ENCODE measurements at regions not wholly inside any gene's neighbourhood (a gene's known extent, or its start where the extent isn't known, plus 50 kb on each side); places are given as distances from the start of the nearest gene placed in this dataset.
"Not testable (repeated sequence)": the region's sequence is repeated elsewhere in the genome, so short reads cannot be mapped to it uniquely, and the experiment has no call there.

DNA sequence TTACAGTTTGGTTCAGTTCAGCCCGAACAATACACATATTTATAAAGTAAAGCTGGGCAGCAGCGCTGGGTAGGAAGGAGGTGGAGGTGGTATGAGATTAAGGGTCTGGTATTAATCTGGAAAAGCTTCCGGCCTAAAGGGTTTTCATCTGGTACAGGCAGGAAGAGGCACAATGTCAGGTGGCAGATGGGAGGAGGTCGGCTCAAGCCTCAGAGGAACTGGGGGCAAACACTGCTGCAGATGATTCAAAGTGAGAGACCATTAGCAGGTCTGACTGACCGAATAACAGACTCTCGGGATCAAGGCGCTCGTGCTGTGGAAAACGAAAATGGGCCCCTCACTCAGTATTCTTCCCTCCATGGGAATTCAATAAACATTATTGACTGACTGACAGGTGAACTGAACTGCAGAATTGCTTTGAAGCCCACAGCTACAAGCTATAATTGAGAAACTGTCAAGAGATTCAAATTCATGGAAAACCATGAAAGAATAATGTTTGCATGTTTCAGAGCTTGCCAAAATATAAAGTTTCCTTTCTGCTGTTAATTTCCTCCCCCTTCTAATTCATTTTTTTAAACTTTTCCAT lies 75.3 kb downstream of the TMEM167A start:
- no peak for DNase-seq

- DNase-seq: peak; percentile 3
Observed at GRCh38 chr5:83000922-83001321, 76.3 kb downstream of the TMEM167A start.

DNA sequence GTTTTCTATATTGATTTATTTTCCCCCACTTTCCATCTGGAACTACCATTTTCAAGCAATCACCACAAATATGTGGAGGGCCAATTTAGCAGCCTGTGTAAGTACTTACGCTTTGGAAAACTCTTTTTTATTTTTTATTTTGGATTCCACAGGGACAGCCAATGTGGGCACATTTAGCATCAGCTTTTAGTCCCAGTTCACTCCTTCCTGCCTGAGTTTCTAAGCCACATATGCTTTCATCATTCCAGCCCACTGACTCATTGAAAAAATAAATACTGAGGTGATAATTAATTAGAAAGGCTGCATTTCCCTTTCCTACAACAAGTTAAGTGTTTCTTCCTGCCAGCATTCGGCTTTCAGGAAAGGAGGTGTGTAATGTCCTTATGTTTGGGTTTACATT lies 76.8 kb downstream of the TMEM167A start:
- peak; percentile 58 for DNase-seq

GRCh38 chr5:82993416-82993815 lies 83.8 kb downstream of the TMEM167A start:
- no peak for DNase-seq

GRCh38 chr5:82992646-82993045 lies 84.5 kb downstream of the TMEM167A start:
- no peak for DNase-seq

GRCh38 chr5:82991678-82992323 lies 85.4 kb downstream of the TMEM167A start:
- DNase-seq: peak; percentile 31

DNA sequence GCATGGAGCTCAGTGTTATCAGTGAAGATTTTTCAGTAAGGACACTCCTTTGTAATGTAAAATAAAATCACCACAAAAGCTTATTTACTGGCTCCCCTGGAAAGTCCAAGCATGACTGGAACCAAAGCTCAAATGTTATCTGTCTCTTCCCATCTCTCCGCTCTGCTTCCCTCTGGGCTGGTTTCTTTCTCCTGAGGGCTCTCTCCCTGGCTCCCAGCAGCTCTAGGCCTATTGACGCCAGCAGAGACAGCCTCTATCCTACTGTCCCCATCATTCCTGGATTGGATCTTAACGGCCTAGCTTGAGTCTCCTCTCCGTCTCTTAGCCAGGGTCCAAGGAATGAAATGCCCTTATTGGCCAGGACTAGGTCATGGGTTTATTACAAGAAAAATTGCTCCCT lies 86.1 kb downstream of the TMEM167A start:
- DNase-seq: no peak

DNA sequence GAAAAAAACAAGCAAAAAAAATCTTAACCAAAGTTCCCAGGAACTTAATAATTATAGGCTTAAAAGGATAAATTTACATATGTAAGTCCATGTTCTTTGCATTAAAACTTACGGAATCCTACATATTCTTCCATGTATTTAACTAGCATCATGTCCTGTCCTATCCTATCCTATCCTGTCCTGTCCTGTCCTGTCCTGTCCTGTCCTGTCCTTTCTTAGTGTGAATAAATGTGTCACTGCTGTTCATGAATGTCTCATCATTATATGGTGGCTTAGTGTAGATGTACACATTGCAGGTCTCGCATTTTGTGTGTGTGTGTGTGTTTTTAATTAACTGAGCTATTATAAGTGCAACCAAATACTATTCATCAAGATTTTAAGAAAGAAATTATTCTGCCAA lies 90.0 kb downstream of the TMEM167A start:
- DNase-seq: no peak

DNA sequence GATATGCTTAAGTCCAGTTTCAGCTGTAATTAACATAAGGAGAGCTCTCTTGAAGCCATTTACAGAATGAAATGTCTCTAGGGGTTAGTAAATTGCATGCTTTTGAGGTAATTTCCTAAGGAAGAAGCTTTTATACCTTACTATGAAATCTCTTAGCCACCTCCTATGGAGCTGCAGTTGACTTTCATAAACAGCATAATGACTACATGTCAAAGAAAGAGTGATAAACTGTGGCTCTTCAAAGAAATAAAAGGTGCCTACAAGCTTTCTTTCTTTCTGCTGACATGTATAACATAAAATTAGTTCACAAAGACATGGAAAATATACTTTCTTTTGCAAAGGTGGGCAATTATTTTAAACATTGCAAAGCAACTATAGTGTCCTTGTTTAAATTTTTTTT lies 90.8 kb downstream of the TMEM167A start:
- no peak for DNase-seq

DNA sequence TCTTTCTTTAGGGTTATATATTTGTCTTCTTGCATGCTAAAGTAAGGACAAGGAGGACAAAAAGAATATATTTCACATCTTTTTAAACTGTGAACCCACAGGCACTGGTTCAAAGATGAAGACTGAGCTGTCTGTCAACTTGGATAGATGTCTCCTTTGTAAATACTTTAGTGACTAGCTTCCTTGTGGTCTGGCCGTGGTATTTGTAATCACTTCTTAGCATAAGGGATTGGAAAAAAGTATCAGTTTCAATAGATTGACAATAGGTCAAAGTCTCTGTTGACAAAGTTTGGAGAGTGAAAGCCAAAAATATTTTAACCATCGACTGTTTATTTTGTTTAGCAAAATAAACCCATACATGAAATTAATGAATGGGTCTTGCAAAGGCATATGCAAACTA lies 91.4 kb downstream of the TMEM167A start:
- no peak for DNase-seq

GRCh38 chr5:82984786-82985735 lies 92.1 kb downstream of the TMEM167A start:
- DNase-seq: no peak

GRCh38 chr5:82982846-82983245 lies 94.3 kb downstream of the TMEM167A start:
- no peak for DNase-seq

DNA sequence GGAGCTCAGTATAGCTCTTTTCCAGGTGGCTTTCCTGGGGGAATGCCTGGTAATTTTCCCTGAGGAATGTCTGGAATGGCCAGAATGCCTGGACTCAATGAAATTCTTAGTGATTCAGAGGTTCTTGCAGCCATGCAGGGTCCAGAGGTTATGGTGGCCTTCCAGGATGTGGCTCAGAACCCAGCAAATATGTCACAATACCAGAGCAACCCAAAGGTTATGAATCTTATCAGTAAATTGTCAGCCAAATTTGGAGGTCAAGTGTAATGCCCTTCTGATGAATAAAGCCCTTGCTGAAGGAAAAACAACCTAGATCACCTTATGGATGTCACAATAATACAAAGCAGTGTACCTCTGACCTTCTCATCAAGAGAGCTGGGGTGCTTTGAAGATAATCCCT lies 100.3 kb downstream of the TMEM167A start:
- peak; percentile 22 for DNase-seq

GRCh38 chr5:82975812-82976211 lies 101.4 kb downstream of the TMEM167A start:
- DNase-seq: no peak

GRCh38 chr5:82975396-82975795 lies 101.8 kb downstream of the TMEM167A start:
- no peak for DNase-seq

- not testable (repeated sequence) for DNase-seq
Observed at GRCh38 chr5:82974346-82974745, 102.8 kb downstream of the TMEM167A start.

GRCh38 chr5:82971901-82972300 lies 105.3 kb downstream of the TMEM167A start:
- DNase-seq: no peak

GRCh38 chr5:82971034-82971806 lies 106.0 kb downstream of the TMEM167A start:
- DNase-seq: not testable (repeated sequence)

GRCh38 chr5:82969221-82969976 lies 107.8 kb downstream of the TMEM167A start:
- peak; percentile 2 for DNase-seq

DNA sequence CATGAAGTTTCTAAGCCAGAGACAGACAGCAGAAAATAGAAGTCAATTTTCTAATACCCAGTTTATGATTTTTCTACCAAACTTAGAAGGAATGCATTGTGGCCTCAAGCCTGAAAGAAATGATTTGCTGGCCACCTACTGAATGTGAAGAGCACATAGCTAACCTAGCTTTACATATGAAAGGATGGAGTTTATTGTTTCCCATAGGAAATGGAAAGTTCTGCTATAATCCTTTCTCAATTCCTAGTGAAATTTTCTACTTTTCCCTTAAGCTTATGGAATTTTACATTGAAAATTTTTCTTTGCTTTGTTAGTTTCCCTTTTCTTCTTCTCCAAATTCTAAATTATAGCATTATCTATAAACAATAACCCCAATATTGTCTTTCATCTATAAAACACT lies 110.1 kb downstream of the TMEM167A start:
- DNase-seq: no peak

- no peak for DNase-seq
Observed at GRCh38 chr5:82959466-82959865, 117.7 kb downstream of the TMEM167A start.

DNA sequence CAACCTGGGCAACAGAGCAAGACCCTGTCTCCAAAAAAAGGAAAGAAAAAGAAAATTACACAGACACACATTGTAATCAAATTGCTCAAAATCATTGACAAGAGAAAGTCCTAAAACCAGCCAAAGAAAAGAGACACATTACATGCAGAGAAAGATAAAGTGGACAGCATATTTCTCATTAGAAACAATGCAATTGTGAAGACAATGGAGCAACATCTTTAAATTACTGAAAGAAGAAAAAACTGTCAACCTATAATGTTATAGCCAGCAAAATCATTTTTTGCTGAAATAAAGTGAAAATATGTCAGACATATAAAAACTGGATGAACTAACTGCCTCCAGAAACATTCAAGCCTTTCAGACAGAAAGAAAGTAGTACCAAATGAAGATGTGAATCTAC lies 120.6 kb downstream of the TMEM167A start:
- no peak for DNase-seq

Measured in fibroblast of skin of right biceps (primary cell).